ENCODE measurements at regions not wholly inside any gene's neighbourhood (a gene's known extent, or its start where the extent isn't known, plus 50 kb on each side); places are given as distances from the start of the nearest gene placed in this dataset.

GRCh38 chr7:97512441-97513207 lies 219.3 kb upstream of the TAC1 start:
- TF ChIP-seq CTCF (conservative IDR thresholded peaks at IDR 0.05; ENCODE audit: low read depth, low read length): no peak
- no peak overlapping the region for H3K4me3 ChIP-seq (ENCODE audit: low read depth, low read length)
- no peak for DNase-seq (ENCODE audit: low read depth)

DNA sequence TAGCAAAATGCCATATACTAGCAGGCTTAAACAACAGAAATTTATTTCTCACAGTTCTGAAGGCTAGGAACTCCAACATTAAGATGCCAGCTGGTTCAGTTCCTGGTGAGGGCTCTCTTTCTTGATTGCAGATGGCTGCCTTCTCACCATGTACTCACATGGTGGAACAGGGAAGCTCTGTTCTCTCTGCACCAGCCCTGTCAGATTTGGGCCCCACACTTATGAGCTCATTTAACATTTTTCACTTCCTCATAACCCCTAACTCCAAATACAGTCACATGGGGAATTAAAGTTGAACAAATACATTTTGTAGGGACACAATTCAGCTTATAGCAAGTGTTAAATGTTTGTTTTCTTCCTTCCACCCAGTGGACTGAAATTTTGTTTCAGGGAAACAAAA lies 218.6 kb upstream of the TAC1 start:
- no peak for TF ChIP-seq CTCF (conservative IDR thresholded peaks at IDR 0.05; ENCODE audit: low read depth, low read length)
- H3K4me3 ChIP-seq (ENCODE audit: low read depth, low read length): no peak overlapping the region
- DNase-seq (ENCODE audit: low read depth): no peak

- TF ChIP-seq CTCF (conservative IDR thresholded peaks at IDR 0.05; ENCODE audit: low read depth, low read length): no peak
- H3K4me3 ChIP-seq (ENCODE audit: low read depth, low read length): no peak overlapping the region
- no peak for DNase-seq (ENCODE audit: low read depth)
Measured at GRCh38 chr7:97541188-97541587, 190.7 kb upstream of the TAC1 start.

GRCh38 chr7:97555857-97556421 lies 175.9 kb upstream of the TAC1 start:
- DNase-seq (ENCODE audit: low read depth): peak; percentile 54
- no peak for TF ChIP-seq CTCF (conservative IDR thresholded peaks at IDR 0.05; ENCODE audit: low read depth, low read length)
- H3K4me3 ChIP-seq (ENCODE audit: low read depth, low read length): no peak overlapping the region

DNA sequence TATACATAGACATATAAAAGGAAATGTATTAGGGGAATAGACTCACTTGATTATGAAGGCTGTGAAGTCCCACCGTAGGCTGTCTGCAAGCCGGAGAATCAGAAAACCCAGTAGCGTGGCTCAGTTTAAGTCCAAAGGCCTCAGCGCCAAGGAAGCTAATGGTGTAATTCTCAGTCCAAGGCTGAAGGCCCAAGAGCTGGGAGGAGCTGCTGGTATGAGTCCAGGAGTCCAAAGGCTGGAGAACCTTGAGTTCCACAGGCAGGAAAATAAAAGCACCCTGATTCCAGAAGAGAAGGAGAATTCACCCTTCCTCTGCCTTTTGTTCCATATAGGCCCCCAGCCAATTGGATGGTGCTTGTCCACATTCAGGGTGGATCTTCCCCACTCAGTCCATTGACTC lies 166.2 kb upstream of the TAC1 start:
- H3K4me3 ChIP-seq (ENCODE audit: low read depth, low read length): no peak overlapping the region
- DNase-seq (ENCODE audit: low read depth): no peak
- no peak for TF ChIP-seq CTCF (conservative IDR thresholded peaks at IDR 0.05; ENCODE audit: low read depth, low read length)

DNA sequence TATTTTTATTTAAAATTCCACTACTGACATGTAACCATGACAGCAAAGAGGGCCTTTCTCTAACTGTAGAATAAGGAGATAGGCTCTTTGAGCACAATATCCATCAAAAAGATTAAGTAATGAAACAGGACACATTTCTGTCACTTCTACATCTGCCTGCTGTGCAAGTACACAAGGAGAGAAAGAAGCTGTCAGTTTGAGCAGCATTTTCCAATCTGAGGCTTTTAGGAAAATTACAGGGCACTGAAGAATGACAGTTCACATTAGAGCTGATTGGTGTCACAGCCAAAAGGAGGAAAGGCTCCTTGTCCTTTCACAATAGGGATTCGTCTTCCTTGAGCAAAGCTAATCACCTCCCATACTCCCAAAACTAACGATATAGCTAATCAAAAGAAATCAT lies 158.8 kb upstream of the TAC1 start:
- no peak for DNase-seq (ENCODE audit: low read depth)
- no peak for TF ChIP-seq CTCF (conservative IDR thresholded peaks at IDR 0.05; ENCODE audit: low read depth, low read length)
- H3K4me3 ChIP-seq (ENCODE audit: low read depth, low read length): no peak overlapping the region

DNA sequence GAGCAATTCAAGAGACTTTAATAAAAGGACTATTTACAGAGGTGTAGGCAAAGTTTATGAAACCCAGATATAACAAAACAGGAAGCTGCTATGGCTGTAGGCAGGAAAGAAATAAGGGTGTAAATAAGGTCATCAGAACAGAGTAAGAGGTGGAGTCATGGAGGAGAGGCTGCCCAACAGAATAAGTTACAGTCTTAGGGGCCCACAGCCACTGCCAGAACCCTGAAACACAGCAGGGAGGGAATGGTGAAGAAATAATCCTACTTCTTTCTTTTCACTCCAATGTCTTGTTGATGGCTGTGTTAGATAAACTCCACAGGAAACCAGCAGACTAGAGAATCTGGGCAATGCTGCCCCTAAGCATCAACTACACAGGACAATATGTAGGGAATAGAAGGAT lies 155.8 kb upstream of the TAC1 start:
- TF ChIP-seq CTCF (conservative IDR thresholded peaks at IDR 0.05; ENCODE audit: low read depth, low read length): no peak
- H3K4me3 ChIP-seq (ENCODE audit: low read depth, low read length): no peak overlapping the region
- DNase-seq (ENCODE audit: low read depth): no peak

Data from epithelial cell of proximal tubule (primary cell).